ENCODE measurements at regions not wholly inside any gene's neighbourhood (a gene's known extent, or its start where the extent isn't known, plus 50 kb on each side); places are given as distances from the start of the nearest gene placed in this dataset.
"Not testable (repeated sequence)": the region's sequence is repeated elsewhere in the genome, so short reads cannot be mapped to it uniquely, and the experiment has no call there.

- ATAC-seq, result no peak
Observed at GRCh38 chr20:12721636-12722035, 287.1 kb upstream of the SPTLC3 start.

GRCh38 chr20:12722091-12722490 lies 286.7 kb upstream of the SPTLC3 start:
- intact Hi-C loops (cut with DNase I, micrococcal nuclease), result no loop called here
- no peak for ATAC-seq
- no peak for DNase-seq

More at GRCh38 chr20:12721636-12722035, 287.1 kb upstream of the SPTLC3 start:
- no peak for DNase-seq
- intact Hi-C loops (cut with DNase I, micrococcal nuclease), result no loop called here

- ATAC-seq (no peak), DNase-seq (no peak)
- intact Hi-C loops (cut with DNase I, micrococcal nuclease), result no loop called here
Observed at GRCh38 chr20:12723811-12724210, 285.0 kb upstream of the SPTLC3 start.

- DNase-seq (no peak), ATAC-seq (no peak)
- intact Hi-C loops (cut with DNase I, micrococcal nuclease), result no loop called here
Observed at GRCh38 chr20:12728782-12729181, 280.0 kb upstream of the SPTLC3 start.

GRCh38 chr20:12729326-12729725 lies 279.4 kb upstream of the SPTLC3 start:
- intact Hi-C loops (cut with DNase I, micrococcal nuclease), result no loop called here
- no peak for DNase-seq
- ATAC-seq, result no peak

GRCh38 chr20:12733811-12734210 lies 275.0 kb upstream of the SPTLC3 start:
- DNase-seq (no peak), ATAC-seq (no peak)
- intact Hi-C loops (cut with DNase I, micrococcal nuclease), result no loop called here

- ATAC-seq, result no peak
- intact Hi-C loops (cut with DNase I, micrococcal nuclease), result no loop called here
Observed at GRCh38 chr20:12737497-12737896, 271.3 kb upstream of the SPTLC3 start.

GRCh38 chr20:12737900-12738299 lies 270.9 kb upstream of the SPTLC3 start:
- DNase-seq, result no peak
- intact Hi-C loops (cut with DNase I, micrococcal nuclease), result no loop called here
- ATAC-seq, result no peak

More at GRCh38 chr20:12737497-12737896, 271.3 kb upstream of the SPTLC3 start:
- no peak for DNase-seq

- intact Hi-C loops (cut with DNase I, micrococcal nuclease), result no loop called here
- no peak for DNase-seq
- ATAC-seq, result no peak
Observed at GRCh38 chr20:12740647-12741046, 268.1 kb upstream of the SPTLC3 start.

GRCh38 chr20:12744037-12744436 lies 264.7 kb upstream of the SPTLC3 start:
- intact Hi-C loops (cut with DNase I, micrococcal nuclease), result no loop called here
- ATAC-seq (no peak), DNase-seq (no peak)

- DNase-seq, result no peak
- intact Hi-C loops (cut with DNase I, micrococcal nuclease), result no loop called here
- ATAC-seq, result no peak
Observed at GRCh38 chr20:12748359-12748994, 260.3 kb upstream of the SPTLC3 start.

- no peak for ATAC-seq
- intact Hi-C loops (cut with DNase I, micrococcal nuclease), result no loop called here
- DNase-seq, result no peak
Observed at GRCh38 chr20:12750221-12750620, 258.6 kb upstream of the SPTLC3 start.

GRCh38 chr20:12752900-12753693 lies 255.7 kb upstream of the SPTLC3 start:
- intact Hi-C loops (cut with DNase I, micrococcal nuclease); ATAC-seq; DNase-seq: not testable (repeated sequence)

GRCh38 chr20:12753742-12754141 lies 255.0 kb upstream of the SPTLC3 start:
- DNase-seq; intact Hi-C loops (cut with DNase I, micrococcal nuclease); ATAC-seq: not testable (repeated sequence)

GRCh38 chr20:12759493-12759892 lies 249.3 kb upstream of the SPTLC3 start:
- ATAC-seq; DNase-seq; intact Hi-C loops (cut with DNase I, micrococcal nuclease): not testable (repeated sequence)

- ATAC-seq (no peak), DNase-seq (no peak)
- intact Hi-C loops (cut with DNase I, micrococcal nuclease), result no loop called here
Observed at GRCh38 chr20:12762725-12763124, 246.0 kb upstream of the SPTLC3 start.

GRCh38 chr20:12763406-12763805 lies 245.4 kb upstream of the SPTLC3 start:
- ATAC-seq, result no peak
- DNase-seq, result no peak
- intact Hi-C loops (cut with DNase I, micrococcal nuclease), result no loop called here

GRCh38 chr20:12764053-12764452 lies 244.7 kb upstream of the SPTLC3 start:
- ATAC-seq, result no peak
- intact Hi-C loops (cut with DNase I, micrococcal nuclease), result no loop called here
- DNase-seq, result no peak

- DNase-seq (no peak), ATAC-seq (no peak)
- intact Hi-C loops (cut with DNase I, micrococcal nuclease), result no loop called here
Observed at GRCh38 chr20:12764851-12765250, 243.9 kb upstream of the SPTLC3 start.

- ATAC-seq (no peak), DNase-seq (no peak)
- intact Hi-C loops (cut with DNase I, micrococcal nuclease), result no loop called here
Observed at GRCh38 chr20:12773936-12774335, 234.8 kb upstream of the SPTLC3 start.

Measured in left colon (tissue), 2 donors.